T-helper 22 cell (primary cell): ENCODE measurements at regions not wholly inside any gene's neighbourhood (a gene's known extent, or its start where the extent isn't known, plus 50 kb on each side); places are given as distances from the start of the nearest gene placed in this dataset.
"Not testable (repeated sequence)": the region's sequence is repeated elsewhere in the genome, so short reads cannot be mapped to it uniquely, and the experiment has no call there.

Source experiments
- DNase-seq: peaks from one replicate; pipeline ENCODE4 v3.0.0-alpha.2; 2020; ENCODE audit warnings: low read depth

DNA sequence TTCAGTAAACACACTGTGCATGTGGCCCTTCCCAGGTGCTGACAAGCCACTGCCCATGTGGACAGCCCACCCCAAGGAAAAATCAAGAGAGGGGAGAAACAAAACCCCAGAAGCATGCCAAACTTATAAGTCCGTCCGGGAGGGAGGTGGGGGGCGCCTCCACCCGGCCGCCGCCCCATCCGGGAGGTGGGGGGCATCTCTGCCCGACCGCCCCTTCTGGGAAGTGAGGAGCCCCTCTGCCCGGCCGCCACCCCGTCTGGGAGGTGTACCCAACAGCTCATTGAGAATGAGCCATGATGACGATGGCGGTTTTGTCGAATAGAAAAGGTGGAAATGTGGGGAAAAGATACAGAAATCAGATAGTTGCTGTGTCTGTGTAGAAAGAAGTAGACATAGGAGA, 53.8 kb upstream of the C2CD4B start:
- DNase-seq = no peak

DNA sequence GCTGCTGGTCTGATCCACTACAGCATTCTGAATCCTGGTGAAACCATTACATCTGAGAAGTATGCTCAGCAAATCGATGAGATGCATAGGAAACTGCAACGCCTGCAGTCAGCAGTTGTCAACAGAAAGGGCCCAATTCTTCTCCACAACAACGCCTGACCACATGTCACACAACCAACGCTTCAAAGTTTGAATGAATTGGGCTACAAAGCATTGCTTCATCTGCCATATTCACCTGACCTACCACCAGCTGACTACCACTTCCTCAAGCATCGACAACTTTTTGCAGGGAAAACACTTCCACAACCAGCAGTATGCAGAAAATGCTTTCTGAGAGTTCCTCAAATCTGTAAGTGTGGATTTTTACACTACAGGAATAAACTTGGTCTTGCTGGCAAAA, 54.7 kb upstream of the C2CD4B start:
- DNase-seq = no peak

DNA sequence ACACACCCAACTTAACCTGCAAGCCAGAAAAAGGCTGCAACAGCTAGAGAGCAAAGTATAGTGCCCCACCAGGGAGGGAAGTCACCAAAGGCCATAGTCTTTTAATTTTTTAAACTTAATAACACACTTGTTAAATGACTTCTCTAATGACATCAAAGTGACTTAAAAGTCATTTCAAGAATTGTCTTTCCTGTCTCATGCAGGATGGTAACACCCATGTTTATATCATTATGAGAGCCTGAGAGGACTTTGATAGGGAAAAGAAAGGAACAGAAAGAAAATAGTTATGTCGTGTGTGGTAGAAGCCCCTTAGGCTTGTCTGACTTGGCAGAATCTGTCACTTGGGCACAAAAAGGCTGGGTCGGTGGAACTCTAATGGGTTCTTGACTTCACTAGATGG, 57.9 kb upstream of the C2CD4B start:
- no peak for DNase-seq

DNA sequence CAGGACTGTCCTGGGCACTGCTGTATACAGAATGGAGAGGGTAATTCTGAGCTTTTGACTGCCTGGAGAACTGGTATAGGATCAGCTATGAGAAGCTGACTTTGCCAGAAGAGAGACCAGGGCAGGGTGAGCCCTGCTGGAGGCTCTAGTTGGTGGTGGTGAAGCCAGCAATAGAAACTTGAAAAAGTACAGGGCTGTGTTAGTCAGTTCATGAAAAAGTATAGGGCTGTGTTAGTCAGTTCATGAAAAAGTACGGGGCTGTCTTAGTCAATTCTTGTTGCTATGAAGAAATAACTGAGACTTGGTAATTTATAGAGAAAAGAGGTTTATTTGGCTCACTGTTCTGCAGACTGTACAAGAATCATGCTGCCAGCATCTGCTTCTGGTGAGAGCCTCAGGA, 63.5 kb upstream of the C2CD4B start:
- DNase-seq = no peak

DNA sequence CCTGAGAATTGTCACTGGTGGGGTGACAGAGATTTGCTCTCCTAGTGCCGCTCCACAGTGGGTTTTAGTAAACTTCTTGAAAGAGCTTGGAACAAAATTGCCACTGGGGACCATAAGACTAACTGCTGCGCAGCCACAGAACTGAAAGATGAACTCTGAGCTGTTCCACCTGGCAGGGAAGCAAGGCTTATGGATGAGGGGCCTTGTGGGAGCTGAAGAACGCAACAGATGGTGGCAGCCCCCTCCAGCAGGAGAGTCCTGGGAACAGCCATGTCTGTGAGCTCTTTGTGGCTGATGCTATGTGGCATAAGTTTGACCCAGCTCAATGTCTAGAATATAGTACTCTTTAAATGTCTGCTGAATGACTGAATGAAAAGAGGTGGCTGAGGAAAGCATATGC, 66.8 kb upstream of the C2CD4B start:
- DNase-seq = no peak

DNA sequence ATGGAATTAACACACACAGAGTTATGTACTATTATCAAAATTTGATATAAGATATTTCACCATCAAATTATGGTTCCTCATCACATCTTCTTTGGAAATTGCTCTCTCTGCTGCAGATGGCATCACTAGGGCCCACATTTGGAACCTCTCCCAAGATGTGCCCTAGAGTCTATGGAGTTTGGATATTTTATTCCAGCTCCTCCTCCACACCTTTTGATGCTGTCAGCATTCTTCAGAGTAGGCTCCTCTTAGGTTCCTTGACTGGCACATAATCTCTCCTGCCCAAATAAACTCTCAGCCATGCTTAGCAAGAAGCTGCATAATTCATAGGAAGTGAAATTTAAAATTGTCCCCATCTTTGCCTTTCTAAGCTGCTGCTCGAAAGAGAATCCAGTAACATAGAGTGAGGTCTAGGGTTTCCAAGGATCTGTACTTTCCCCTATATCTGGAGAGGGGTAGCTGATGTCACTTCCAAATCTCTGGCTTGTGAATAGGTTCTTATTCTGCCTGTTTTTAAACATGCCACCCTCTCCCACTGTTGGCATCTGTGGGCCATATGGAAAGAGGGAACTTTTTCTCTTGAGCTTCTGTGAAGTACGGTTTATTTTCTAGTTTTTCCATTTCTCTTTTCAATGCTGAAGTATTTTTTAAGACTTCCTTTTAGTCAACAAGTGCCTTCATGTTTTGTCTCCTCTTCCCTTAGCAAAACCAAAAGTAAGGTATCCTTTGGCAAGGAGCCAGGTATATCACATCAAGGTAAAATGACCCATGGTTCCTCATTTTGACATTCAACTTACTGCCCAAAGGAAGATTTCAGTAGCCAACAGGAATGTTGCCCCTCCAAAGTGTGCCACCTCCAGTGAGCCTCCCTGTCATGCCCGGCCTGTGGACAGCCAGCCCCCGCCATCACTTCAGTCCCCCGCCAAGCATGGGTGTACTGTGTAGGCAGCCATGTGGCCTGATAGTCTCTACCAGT, 75.3 kb upstream of the C2CD4B start:
- DNase-seq = no peak

DNA sequence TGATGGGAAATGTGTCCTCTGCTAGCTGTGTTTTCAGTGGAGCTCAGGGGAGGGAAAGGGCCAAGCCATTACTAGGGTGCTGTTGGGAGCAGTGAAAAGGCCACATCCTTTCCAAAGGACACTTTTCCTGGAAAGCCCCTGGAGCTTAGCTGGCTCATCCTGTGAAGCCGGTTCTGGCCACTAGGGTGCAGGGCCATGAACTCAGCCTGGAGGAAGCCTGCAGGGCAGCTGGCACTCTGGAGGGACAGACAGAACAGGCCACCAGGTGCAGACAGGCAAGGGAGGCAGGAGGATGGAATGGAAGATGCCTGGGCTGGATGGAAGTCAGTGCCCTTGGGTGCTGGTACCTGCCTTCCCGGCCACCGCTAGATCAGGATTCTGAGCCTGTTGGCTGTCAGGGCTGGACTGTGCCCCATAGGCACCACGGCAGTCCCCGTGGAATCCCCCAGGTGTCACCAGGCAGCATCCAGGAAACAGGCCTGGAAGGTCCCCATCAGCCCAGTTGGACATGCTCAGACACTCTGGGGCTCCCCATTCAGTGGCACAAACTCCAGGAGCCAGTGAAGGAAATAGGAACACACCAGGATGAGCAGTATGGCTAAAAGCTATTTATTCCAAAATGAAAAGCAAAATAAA, 76.2 kb upstream of the C2CD4B start:
- DNase-seq = no peak

DNA sequence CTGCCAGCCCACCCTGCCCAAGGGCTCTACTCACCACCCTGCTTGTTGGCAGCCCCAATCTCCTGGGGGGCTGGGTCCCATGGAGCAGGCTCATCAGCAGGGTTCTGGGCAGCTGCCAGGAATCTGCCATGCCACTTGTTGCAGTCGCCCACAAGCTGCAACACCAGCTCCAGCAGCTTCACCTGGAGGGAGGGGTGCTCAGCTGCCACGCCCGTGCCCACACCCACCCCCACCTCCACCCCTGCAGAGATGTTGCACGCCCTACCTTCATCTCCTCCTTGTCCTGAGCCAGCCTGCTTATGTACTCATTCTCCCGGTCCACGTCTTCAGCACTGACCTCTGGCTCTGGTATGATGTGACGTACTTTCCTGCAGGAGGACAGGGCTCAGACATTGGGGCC, 77.9 kb upstream of the C2CD4B start:
- no peak for DNase-seq

DNA sequence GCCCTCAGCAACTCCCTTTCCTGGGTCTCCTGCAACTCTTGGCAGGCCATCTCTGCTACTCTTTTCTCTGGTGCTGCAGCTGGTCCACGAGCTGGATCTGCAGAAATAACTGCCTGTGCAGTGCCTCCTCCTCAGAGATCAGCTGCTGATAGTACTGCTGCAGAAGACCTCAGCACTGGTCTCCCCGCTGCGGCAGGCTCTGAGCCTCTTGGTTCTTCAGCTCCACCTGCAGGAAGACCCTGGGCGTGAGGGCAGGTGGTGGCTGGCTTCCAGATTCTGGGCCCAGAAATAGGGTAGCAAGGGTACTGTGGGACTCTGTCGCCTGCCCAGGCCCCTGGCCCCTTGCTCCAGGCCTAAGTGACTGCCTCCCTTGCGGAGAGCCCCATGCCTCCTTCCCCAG, 79.7 kb upstream of the C2CD4B start:
- no peak for DNase-seq

DNA sequence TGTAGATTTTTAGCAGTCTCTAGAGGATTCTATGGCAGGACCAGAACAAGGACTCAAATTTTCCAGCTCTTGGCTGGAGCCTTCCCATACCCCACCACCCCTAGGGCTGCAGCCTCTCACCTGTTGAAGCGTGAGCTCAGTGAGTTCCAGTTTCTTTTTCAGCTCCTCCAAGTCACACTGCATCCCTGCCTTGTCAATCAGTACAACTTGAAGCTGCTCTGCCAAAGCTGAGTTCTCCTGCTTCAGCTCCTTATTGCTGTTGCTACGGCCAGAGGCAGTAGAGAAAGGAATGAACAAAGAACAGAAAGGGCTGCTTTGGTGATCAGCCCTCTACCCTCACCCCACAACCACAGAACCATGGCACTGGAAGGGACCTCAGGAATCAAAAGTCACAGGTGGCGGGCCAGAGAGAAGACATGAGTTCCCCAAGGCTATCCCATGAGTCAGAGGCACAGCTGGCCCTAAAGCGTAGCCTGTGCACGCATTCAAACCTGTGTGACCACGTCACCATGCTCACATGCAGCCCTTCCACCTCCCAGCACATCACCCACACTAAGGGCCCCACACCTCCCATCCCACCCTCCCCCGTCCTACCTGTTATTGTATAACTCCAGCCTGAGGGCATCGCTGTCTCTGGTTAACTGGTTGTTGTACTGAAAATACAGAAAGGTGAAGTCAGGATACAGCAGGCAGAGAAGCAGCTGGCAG, 83.3 kb upstream of the C2CD4B start:
- no peak for DNase-seq

DNA sequence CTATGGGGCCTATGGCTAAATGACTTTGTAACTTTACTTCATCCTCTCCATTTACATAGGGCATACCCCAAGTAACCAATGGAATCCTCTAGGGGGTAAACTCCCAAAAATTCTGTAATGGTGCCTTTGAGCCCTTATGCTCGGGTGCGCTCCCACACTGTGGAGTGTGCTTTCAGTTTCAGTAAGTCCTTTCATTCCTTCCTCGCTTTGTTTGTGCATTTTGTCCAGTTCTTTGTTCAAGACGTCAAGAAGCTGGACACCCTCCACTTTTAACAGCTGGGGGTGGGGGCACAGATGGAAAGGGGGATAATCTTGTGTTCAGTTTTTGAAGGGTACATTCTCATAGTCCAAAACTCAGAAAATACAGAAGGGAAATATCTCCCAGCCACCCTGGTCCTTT, 84.4 kb upstream of the C2CD4B start:
- no peak for DNase-seq

DNA sequence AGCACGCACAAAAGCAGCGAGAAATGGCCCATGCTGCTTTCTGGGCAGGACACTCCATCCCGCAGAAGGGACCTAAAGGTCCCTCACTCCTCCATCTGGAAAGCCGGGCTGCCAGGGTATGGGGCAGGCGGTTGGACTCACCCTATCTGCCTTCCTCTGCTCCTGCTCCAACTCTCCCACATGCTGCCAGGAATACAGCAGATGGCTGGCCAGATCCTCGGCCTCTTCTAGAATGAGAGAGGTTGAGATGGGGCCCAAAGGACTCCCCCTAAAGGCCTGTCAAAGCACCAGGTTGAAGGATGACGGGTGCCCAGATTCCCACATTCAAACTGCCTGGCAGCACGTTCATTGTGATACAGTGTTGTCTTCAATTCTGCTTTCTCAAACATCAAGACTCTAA, 85.1 kb upstream of the C2CD4B start:
- DNase-seq = no peak

DNA sequence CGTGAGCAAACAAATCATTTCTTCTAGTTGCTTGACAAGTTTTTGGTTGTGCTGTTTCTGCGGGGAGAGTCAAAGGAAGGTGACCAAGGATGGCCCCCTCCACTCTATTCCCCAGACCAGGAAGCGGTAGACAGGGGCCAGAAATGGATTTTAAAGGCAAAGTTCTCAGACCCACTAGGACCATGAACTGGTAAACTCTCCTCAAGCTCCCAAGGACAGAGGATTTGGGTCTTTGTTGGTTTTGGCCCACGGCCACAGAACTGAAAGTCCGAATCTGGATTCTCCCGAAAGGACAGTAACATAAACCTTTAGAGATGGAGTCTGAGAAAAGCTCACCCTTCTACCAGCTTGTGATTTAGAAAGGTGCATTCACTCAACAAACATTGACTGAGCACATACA, 85.9 kb upstream of the C2CD4B start:
- DNase-seq = no peak

DNA sequence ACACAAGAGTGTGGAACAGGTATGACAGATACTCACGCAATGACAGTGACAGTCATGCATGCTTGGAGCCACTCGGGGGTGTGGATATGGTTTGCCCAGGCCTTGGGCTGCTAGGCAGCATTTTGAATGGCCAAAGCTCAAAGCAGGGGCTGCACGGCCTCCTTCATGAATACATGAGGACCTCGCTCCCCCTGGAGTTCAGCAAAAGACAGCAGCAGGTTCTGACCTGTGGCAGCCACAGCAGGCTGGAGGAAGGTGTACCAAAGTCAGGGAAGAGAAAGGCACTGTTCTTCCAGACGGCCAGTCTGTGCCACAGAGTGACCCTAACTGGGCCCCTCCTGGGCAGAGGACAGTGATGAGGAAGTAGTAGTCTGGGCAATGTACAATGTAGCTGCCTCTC, 88.2 kb upstream of the C2CD4B start:
- no peak for DNase-seq

DNA sequence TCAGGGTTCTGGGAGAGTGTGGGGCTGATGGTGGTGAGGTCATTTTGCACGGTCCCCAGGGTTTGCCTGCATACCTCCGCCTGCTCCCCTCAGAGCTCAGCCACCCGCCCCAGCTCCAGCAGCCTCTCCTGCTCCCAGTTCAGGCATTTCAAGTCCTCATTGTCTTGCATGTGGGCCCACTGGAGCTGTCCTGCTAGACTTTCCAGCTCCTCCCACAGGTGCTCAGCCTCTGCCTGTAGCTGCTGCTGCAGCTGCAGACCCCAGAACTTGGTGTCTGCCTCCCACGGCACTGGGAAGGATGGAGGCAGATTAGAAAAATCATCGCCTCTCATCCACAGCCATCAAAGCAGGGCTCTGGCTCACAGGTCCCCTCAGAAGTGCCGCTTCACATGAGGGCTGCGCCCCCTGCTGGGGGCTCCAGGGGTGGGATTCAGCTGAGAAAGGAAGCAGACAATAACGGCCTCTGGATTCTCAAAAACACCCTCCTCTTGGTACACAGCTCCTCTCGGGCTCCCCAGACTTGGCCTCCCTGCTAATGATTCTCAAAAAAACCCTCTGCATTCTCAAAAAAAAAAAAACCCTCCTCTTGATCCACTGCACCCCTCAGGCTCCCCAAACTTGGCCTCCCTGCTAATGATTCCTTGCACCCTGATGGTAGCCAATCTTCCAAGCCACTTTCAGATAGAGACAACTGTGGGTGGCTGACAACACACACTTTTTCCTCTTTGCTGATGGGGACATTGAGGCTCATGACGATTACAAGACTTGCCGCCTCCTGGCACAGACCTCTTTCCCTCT, 89.3 kb upstream of the C2CD4B start:
- DNase-seq = no peak

DNA sequence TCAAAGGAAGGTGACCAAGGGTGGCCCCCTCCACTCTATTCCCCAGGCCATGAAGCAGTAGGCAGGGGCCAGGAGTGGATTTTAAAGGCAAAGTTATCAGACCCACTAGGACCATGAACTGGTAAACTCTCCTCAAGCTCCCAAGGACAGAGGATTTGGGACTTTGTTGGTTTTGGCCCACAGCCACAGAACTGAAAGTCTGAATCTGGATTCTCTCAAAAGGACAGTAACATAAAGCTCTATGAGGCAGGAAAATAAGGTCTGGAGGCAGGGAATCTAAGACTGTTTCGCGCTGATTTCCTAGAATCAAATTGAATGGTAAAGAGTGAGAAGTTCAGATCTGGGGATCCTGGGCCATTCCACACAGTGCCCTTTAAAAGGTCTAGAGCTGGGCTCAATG, 91.3 kb upstream of the C2CD4B start:
- not testable (repeated sequence) for DNase-seq

DNA sequence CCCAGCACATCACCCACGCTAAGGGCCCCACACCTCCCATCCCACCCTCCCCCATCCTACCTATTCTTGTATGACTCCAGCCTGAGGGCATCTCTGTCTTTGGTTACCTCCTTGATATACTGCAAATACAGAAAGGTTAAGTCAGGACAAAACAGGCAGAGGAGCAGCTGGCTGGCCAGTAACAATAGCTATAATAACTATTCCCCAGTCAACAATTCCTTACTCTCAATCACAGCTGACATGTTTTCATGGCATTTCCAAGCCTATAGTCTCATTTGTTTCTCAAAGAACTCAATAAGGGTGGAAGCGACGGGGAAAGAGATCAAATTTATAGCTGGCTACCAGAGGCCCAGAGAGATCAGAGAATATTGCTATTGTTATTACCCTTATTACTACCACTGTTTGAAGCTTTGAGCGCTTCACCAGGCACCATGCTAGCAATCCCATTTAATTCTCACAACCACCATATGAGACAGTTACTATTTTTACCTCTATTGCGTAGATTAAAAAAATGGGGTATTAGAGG, 93.0 kb upstream of the C2CD4B start:
- no peak for DNase-seq

DNA sequence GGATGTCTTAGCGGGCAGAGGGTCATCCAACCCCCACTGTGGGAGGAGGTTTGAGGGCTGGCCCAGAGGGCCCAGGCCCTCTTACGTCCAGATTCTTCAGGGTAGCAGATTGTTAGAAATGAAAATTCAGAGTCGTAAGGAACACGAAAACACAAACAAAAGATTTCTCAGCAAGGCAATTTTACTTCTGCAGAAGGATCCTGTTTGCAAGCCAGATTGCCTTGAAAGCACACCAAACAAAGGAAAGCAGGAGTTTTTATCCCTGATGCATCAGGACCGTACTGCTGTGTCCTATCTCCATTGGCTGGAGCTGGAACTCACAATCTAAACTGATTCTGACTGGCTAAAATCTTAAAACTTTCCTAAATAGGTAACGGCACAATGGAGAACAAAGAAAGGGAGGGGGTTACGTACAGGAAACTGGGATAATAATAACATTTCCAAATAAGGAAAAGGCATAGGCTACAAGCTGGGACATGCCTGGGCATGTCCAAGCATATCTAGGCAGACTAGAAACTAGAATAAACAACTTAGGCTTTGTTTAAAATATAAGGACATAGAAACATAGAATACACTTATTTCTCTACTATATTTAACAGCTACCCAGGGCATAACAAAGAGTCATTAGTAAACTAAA, 97.3 kb upstream of the C2CD4B start:
- no peak for DNase-seq

DNA sequence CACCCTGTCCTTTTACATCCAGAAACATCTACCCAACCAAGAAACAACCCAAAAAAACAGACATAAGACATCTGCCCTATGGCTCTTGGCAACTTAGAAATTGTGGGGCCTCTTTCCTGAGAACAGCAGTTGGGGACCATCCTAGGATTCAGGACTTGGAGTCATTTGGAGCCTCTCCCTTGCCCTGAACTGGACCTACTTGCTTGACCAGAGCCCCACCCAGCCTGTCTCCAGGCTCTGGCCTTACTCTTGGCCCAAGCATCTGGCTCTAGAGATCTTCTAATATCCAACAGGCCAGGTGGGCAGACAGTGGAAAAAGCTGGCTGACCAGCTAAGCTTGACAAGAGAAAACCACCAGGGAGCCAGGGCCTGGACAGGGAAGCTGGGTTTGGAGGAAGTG, 99.1 kb upstream of the C2CD4B start:
- no peak for DNase-seq

DNA sequence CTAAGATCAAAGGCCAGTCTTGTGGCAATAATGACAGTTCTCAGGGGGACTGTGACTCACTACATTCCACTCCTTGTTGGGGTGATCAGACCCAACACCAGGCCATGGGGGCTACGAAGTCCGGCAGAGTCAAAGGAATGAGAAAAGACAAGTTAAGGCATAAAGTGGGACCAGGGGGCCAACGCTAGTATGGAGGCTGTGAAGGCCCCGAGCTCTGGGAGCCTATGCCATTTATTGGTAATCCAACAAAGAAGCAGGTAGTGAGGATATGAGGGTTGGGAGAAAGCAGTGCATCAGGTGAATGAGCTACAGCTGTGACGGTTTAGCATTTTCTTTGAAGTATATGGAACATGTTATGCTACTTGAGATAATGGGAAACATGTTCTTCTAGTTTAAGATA, 104.4 kb upstream of the C2CD4B start:
- no peak for DNase-seq

DNA sequence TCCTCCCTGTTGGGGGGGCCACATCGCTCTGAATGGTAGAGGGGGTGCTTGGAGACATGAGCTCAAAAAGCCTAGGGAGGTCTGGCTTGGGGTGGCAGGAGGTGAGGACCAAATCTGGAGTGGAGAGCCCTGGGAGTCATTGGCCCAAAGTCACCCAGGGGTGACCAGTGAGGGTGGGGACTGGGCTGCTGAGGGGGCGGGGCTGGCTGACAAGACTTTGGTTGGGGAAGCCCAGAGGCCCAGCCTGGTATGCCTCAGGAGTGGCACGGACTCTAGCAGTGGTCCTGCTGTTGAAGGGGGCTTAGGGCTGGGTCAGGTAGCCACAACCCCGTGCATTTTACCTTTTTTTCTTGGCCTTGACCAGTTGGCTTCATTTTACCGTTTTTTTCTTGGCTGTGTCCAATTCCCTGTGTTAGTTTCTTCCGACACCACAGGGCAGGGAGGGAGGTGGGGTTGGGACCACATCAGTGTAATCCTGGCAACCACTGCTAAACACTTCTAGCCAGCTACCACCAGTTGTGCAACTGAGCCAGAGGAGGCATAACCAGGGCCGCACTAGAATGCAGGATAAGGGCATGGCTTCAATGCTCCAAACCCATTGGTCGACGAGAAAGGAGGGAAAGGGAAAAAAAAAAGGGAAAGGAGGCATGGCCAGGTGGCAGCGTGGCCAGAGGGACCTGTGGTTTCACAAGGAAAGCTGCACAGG, 105.3 kb upstream of the C2CD4B start:
- DNase-seq = no peak
